ENCODE measurements at regions not wholly inside any gene's neighbourhood (a gene's known extent, or its start where the extent isn't known, plus 50 kb on each side); places are given as distances from the start of the nearest gene placed in this dataset.
A peak's percentile ranks its signal among the peaks of the same experiment; 100 is the strongest.

DNA sequence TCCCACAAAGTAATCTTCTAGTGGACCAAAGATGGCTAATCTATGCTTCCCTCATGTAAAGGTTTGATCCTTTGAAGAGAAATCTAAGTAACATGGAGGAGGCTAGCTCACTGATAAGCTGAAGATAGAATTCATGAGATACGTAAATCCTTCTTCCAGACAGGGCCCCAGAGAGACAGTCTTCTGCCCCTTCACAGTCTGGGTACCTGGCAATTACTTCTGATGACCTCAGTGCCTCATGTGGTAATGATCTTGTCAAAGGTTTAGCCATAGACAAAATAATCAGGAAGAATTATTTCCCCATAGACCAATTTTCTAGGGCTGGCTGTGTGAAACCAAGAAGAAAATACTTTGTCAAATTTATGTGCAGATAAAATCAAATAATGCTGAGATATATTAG lies 495.8 kb downstream of the METTL4 start:
- DNase-seq, result no peak

DNA sequence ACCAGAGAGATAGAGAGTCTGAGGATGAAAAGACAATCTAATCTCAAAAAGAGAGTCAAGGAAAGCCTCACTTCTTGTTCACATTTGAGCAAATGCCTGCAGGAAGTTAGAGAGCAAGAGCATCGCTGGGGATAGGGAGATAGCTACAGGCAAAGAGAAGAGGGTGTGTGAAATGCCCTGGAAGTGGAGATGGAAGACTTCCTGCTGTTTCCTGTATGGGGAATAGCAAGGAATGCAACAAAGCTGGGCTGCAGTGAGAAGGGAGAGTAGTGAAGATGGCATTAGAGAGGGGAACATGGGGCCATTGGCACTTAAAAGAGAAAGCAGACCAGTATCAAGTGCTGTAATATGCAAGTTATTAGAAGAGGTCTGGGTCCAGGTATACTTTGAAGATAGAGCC lies 488.6 kb downstream of the METTL4 start:
- DNase-seq, result no peak

DNA sequence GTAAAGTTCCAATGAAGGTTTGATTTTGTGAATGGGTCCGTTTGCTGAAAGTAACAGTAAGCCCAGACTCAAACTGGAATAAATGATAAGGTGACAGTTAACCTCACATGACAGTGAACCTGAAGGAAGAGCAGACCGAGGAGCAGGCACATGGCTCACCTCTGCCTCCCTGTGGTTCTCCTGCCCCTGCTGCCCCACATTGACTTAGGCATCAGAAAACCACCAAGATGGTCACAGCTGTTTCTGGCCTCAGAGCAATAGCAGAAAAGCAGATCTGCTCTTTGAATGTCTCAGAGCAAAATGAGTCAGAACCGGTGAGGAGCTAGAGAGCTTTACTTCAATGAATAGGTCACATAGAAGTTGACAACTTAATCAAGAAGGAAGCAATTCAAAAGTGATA lies 487.6 kb downstream of the METTL4 start:
- DNase-seq, result no peak

DNA sequence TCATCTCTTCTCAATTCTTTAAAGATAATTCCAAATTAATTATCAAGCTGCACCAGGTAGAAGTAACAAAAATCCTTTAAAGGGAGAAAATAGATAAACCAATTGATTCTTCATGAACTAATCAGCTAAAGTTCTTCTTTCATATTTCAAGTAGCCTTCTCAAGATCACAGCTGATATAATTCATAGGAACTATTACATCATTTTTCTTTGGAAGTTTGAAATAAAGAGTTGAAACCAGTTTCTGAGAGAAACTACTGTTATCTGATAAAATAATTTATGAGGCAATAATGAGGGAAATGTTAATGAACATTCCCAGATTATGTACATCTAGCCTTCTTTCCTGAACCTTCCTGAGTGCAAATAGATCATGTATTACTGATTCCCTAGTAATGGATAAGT lies 484.9 kb downstream of the METTL4 start:
- no peak for DNase-seq

DNA sequence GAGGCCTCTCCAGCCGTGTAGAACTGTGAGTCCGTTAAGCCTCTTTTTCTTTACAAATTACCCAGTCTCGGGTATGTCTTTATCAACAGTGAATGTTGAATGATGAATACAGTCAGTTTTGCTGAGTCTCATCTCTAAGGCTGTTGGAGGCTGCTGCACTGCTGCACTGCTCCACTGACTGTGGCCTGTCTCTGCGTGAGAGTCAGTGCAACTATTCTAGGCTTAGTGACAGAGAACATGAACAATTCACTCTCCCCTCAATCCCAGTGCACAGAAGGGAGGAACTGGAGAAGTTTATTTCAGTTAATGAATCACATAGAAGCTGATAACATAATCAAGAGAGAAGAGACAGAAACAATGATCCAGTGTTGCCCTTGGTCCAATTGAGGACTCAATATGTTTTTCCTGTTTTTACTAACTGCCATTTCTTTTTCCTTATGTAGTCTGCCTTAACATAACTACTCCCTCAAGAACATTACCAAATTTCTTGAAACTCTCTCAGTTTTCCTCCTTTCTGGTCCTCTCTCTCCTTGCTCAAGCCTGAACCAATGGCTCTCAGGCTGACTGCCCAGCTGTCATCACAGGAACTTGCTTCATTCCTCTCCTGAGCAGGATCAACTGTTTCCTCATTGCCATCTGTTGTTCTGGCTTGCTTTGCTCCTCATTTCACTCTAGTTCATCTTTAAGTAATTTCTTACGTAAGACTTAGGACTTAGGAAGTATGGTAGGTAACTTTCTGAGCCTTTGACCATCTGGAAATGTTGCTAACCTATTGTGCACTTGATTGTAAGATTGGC lies 483.2 kb downstream of the METTL4 start:
- DNase-seq, result no peak

DNA sequence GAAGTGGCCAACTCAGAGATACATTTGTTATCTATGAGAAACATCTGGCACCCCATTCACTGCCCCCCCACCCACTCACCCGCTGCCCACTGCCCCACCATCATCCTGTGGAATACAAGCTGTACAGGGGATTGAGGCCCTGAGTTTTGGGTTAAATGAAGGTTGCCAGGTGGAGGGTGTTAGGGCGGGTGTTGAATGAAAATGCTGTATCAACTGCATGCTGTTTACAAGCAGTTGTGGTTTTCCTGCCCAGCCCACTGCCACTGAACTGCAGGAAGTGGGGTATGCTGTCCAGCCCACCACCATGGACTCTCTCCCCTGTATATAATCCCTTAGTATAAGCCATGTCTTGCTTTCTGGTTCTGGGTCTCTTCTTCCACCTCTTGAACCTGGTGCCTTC lies 481.9 kb downstream of the METTL4 start:
- DNase-seq, result no peak

DNA sequence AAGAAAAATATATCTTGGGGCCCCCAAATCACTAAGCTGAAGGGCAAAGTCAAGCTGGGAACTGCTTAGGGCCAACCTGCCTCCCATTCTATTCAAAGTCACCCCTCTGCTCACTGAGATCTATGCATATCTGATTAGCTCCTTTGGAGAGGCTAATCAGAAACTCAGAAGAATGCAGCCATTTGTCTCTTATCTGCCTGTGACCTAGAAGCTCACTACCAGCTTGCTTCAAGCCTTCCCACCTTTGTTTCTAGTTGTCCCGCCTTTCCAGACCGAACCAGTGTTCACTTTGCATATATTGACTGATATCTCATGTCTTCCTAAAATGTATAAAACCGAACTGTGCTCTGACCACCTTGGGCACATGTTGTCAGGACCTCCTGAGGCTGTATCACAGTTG lies 479.4 kb downstream of the METTL4 start:
- no peak for DNase-seq

DNA sequence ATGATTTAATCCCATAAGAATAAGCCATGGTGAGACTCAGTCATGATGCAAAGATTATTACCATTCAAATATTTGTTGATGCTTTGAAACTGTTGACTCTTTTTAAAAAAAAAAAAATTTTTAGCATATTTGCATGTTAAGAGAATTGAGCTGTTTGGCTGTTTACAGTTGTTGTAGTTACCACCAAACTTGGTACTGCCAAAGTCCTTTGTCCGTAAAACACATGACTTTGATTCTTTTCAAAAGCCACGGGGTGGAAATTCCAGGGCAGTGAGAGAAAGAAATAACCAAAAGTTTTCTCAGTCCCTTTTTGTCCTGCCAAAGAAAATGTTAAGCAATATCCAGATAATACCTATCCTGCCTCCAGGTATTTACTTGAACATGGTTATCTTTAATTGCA lies 474.8 kb downstream of the METTL4 start:
- no peak for DNase-seq

DNA sequence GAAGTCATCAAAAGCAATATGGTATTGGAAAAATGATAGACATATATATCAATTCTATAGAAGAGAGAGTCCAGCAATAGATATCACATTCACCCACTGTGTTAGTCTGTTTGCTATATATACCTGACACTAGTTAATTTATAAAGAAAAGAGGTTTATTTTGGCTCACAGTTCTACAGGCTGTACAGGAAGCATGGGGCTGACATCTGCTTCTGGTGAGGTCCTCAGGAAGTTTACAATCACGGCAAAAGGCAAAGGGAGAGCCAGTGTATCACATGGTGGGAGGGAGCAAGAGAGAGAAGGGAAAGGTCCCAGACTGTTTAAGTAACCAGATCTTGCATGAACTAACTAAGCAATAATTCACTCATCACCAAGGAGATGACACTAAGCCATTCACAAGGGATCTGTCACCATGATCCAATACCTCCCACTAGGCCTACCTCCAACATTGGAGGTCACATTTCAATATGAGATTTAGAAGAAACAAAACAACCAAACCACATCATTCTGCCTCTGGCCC lies 470.6 kb downstream of the METTL4 start:
- DNase-seq, result no peak

DNA sequence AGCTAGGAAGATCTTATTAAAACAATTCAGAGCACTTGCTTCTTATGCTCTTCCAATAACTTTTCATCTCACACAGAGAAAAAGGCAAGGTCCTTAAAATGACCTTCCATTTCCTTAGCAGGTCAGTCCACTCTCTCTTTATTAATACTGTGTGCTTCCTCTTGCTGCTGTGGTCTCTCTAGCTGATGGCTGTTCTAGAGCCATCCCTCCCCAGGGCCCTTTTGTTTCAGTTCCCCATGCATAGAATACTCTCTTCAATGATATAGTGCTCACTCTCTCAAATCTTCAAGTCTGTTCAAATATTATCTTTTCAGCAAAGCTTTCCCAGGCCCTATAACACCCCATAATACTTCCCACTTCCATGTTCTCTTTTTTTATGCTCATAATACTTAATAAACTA lies 469.3 kb downstream of the METTL4 start:
- no peak for DNase-seq

DNA sequence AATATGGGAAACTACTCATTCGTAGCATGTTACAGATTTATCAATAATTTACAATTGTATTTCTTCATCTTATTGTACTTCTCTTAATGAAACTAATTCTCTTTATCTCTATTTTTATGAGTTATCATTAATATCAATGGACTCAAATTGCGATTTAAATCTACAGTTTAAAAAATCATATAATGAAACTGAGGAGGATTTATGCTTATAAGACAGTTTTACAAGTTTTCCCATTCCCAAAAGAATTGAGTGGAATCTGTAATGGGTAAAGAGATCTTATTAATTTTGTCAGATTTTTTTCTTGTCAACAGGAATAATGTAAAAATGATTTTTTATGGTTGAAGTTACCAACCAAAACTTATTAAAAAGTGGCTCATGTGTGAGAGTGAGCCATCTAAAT lies 468.0 kb downstream of the METTL4 start:
- DNase-seq, result no peak

DNA sequence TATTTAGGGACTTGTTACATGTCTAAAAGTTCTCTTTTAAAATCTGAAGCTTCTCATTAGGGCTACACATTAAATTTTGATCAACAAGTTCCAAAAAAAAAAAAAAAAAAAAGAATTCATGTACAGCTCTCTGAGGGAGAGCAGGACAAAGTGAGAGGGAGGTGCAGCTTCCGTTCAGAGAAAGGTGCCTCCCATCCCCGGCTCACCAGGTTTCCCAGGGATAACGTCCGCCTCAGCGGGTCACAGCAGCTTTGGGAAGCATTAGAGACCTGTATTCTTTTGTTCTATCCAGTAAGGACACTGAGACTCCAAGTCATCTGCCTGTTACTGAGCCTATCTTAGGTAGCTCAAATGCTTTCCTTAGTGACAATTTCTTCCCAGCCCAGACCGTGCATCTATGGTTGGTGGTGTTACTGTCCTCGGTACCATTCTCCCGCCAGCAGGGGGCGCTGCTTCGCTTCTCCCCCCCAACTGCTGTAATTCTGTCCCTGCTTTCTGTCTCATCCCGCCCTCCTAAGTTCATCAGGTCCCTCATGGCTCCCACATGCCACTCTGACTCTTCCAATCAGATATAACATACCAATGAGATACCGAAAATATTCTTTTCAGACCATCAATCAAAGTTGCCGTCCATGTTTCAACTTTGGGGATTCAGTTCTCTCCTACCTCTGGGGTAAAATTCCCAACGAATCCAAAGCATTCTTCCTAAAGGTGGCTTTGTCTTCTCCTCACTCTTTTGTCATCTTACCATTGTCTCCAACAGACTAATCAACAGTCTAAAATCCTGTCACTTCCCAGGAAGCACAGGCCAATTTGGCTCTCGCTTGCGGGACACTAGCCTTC lies 466.5 kb downstream of the METTL4 start:
- peak; percentile 51 for DNase-seq

DNA sequence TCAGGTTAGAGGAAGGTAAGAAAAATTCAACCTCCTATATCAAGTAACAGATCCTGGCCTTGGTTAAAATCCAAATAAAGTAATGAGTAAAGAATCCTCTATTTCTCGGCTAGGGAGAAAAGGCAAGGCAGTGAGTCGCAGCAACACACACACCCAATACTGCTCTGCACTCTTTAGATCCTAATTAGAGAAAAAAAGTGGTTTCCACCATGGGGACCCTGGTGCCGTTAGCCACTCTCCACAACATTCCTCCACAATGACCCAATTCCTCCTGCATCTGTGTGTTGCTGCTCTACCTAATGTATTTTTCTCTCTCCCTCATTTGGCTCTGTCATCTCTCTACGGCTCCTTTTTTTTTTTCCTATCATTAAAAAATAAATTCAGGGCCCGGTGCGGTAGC lies 462.7 kb downstream of the METTL4 start:
- DNase-seq, result no peak

DNA sequence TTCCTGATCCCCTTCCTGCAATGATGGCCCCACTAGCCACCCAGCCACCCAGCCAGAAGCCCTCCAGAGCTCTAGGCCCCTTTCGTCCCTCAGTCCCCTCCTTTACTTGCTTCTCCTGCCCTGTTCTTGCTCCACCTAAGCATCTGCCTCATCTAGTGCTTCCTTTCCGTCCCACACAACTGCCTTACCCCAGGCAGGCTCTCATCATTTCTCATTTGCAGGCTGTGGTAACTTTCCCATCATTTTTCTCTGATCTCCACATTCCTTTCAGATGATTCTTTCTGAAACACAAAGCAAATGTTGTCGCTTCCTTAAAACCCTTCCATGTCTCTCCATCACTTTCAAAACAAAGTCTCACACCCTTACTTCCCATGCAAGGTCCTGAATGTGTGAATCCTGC lies 459.8 kb downstream of the METTL4 start:
- peak; percentile 42 for DNase-seq

DNA sequence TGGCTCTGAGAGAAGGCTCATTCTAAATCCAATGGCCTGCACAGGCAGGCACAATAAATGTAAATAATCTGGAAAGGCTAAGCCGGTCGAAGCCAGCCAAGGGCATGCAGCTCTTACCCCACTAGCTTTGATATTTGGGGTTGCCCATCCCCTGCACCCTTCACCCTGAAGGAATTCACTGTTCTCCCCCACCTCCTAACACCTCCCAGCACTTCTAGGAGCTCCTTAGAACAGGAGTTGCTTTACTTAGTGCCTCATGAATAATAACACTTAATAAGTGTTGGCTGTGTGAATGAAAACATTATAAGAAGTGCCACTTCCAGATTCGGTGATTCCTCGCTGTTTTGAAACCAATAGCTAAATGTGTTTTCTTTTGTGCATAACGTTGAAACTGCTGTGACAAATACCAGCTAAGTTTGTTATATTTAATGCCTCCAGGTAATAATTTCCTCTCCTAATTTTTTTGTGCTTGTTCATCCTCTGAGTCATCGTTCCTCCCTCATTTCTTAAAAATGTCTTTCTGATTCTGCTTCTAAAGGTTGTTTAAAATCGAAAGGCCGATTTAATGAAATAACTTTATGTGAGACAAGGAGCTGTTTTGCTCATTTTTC lies 458.8 kb downstream of the METTL4 start:
- DNase-seq, result peak; percentile 15

DNA sequence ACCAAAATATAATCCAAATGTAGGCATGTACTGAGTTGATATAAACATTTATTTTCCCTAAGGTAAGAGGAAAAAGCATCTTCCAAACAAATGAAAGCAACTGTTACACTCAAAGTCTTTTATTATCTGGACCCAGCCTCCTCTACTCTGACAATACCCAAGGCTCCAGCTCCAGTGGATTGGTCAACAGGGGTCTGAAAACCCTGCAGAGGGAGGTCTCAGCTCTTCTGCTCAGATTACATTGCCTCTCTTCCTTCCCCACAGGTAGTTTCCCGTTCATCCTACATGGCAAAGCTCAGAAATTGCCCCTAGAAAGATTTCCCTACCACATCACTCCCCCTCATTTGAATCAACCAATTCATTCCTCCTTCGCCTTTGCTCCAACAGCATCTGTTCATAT lies 457.0 kb downstream of the METTL4 start:
- no peak for DNase-seq

DNA sequence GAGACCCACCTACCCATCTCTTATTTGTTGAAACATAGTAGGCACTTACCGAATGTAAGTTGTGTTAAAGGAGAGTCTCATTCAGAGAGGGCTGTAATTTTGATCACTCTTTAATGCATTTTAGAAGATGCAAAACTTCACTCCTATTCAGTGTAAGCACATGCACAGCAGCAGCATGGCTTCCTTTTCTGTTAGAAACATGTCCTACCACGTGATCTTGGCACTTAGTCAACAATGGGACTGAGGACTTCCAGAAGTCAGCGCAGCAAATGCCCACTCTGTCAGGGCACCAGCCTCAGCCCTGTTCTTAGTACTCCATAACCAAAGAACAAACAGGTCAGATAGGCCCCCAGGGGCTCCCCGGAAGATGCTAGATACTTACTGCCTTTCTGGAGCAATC lies 456.5 kb downstream of the METTL4 start:
- DNase-seq, result no peak

DNA sequence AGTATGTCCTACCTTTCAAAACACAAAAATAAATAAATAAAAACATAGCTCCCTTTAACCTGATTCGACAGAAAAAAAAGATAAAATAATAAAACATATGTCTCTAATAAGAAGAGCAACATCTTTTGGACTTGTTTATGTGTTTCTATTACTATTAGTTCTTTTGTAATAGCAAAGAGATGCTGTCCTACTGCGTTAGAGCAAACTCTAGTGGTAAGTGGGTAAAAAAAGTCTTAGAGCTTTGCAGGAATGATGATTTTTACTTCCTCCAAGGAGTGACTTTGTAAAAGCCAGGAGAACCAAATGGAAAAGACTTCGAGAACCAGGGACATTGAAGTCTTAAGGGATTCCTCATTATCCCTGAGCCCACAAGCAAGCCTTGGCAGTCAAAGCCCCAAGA lies 450.1 kb downstream of the METTL4 start:
- DNase-seq, result no peak

DNA sequence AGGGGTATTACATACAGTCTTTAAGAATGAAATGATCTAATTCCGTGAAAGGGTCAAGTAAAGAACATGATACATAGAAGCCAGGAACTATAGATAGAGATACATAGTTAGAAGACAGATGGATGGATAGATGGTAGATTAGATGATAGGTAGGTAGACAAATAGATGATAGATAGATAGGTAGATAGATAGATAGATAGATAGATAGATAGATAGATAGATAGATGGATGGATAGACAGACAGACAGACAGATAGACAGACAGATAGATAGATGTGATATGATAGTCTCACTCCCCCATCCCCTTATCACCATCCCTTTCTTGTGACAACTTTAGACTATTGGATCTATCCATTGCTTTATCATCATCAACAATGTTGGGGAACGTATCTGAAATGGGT lies 448.2 kb downstream of the METTL4 start:
- no peak for DNase-seq

DNA sequence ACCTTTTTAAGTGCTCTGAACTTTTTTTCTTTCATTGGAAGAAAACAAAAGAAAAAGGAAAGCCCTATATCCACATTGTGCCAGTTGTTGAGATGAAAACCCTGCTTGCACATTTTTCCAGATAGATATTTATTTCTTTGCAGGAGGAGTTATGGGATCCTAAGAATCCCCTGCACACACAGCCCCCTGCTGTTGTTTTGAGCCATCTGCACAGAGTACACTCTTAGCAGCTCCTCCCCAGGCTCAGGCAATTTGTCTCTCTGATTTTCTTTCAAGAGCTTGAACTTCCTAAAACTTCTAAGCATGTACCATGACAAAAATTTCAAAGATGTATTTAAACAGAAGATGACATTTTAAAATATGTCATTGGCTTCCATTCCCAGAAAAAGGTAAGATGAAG lies 436.9 kb downstream of the METTL4 start:
- no peak for DNase-seq

DNA sequence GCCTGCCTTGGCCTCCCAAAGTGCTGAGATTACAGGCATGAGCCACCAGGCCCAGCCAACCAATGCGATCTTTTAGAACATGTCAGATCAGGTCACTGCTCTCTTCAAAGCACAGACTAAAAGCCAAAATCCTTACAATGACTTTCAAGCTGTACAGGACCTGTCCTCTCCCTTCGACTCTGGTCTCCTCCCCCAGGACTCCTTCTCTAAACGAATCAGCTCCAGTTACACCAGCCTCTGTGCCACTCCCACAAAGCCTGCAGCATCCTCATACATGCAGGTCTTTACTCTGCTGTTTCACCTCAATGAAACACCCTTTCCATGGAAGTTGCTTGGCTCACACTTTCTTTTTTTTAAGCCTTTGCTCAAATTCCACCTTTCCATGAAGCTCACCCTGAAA lies 436.0 kb downstream of the METTL4 start:
- DNase-seq, result no peak

DNA sequence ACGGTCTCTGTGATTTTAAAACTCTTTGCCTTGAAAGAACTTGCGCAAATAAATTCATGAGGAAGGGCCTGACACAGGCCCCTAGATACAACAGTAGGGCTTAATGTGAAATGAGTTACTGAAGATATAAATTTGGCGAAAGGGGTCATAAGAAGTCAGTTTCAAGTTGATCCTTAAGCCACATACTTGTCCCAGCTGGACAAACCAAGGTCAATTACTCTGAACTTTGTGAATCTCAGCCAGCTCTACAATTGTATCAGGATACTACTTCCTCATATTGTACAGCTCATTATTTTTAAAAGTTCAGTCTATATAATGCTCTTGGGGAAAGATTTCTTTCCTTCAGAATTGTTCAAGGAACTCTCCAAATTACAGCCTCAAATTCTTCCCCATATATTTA lies 432.8 kb downstream of the METTL4 start:
- DNase-seq, result no peak

DNA sequence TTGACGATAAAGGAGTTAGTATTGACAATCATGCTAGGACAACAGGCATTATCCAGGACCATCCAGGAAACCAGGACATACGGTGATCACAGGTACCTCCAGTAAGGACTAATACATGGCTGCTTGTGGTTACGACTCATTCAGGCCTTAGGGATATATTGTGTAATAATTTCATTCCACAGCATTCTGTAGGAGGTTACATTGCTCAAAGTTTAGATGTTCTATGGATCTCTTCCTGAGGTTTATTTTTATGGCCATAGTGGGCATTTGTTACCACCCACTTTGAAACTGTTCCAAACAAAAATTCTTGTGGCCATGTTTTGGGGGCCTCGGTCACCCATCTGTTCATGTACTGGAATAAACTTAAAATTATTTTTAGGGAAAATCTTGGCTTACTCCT lies 431.6 kb downstream of the METTL4 start:
- peak; percentile 57 for DNase-seq

DNA sequence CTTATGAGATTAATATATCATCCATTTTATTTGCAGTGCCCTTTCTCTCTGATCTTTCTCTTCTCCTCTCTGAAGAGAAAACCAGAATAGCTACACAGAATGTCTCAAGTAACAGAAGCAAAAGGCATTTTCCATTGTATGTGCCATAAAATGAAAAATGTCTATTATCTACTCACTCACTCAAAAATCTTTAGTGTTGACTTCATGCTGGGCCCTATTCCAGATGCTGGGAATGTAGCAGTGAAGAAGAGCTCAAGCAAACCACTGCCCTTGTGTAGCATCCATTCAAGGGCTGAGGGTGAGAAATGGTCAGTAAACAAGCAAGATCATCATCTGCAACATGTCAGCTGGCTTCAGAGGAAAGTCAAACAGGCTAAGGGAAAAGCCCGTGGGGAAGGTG lies 427.7 kb downstream of the METTL4 start:
- DNase-seq, result no peak

All from HCEC 1CT (cell line).